Right lobe of liver (tissue), 6 donors: ENCODE measurements at regions not wholly inside any gene's neighbourhood (a gene's known extent, or its start where the extent isn't known, plus 50 kb on each side); places are given as distances from the start of the nearest gene placed in this dataset.
"Not testable (repeated sequence)": the region's sequence is repeated elsewhere in the genome, so short reads cannot be mapped to it uniquely, and the experiment has no call there.

Source experiments
- ATAC-seq, 4 donors: fragments of 200-7000 bp; cut with Tn5 transposase; one replicate each; pipeline ENCODE4 v1.9.1; 2020; ENCODE audit warnings: mild to moderate bottlenecking in 4 of 4, moderate library complexity in 4 of 4
- DNase-seq, 3 donors: peaks; one replicate each; pipeline ENCODE4 v3.0.0-alpha.2; 2020
- H3K27ac ChIP-seq, 3 donors: fragments of 200-600 bp; one replicate each; pipeline ENCODE4 v1.8.0; 2022
- H3K27me3 ChIP-seq, 2 donors: fragments of 200-600 bp; one replicate each; pipeline ENCODE4 v1.8.0; 2022
- H3K36me3 ChIP-seq, 4 donors: fragments of 200-600 bp; sonication (generic) in 1 of 4; one replicate each; pipeline versions ENCODE4 v1.5.1 to v1.8.0; 2017 to 2022; ENCODE audit warnings: control low read depth in 1 of 4
- H3K4me1 ChIP-seq, 4 donors: fragments of 200-600 bp; sonication (generic) in 1 of 4; one replicate each; pipeline versions ENCODE4 v1.5.1 to v1.8.0; 2017 to 2022; ENCODE audit warnings: control low read depth in 1 of 4
- H3K4me3 ChIP-seq, 3 donors: fragments of 200-600 bp; one replicate each; pipeline ENCODE4 v1.8.0; 2022
- H3K9me3 ChIP-seq, 4 donors: fragments of 200-600 bp; sonication (generic) in 1 of 4; one replicate each; pipeline versions ENCODE4 v1.5.1 to v1.8.0; 2017 to 2022; ENCODE audit warnings: control low read depth in 1 of 4
- CTCF ChIP-seq, 4 donors: fragments of 200-600 bp in 3 of 4; fragments of 450-650 bp in 1 of 4; IDR thresholded peaks; one replicate each; pipeline versions ENCODE4 v1.5.1 to v1.8.0; 2016 to 2022; ENCODE audit warnings: antibody characterized with exemption in 4 of 4, mild to moderate bottlenecking in 2 of 4
- POLR2A ChIP-seq: fragments of 450-650 bp; IDR thresholded peaks from one replicate; pipeline ENCODE4 v1.6.1; 2017; ENCODE audit warnings: antibody characterized with exemption, mild to moderate bottlenecking
- WGBS: methylation state at CpG from one replicate; pipeline ENCODE4 v1.1.6; 2018; ENCODE audit warnings: low coverage, low lambda C conversion rate; ENCODE audit not compliant: insufficient coverage; ENCODE audit errors: missing lambda C conversion rate; 5-methylcytosine and 5-hydroxymethylcytosine counted together
- intact Hi-C, 2 donors: fragments of 100-400 bp; cut with DNase I; formaldehyde crosslinking; loops; one replicate each; pipeline versions ENCODE4 v1.11.2 to v1.14.1; 2022
- donor health status: DM: no; HTN: yes; CAD: no.
- donor health status: DM: no; HTN: no; CAD: no.
- donor health status: DM: no; HTN: no; CAD: no.
- donor health status: DM: no; HTN: yes; CAD: no.
- donor health status: DM: no; HTN: yes; CAD: no.

GRCh38 chr3:137572931-137573330 lies 191.2 kb upstream of the SOX14 start:
- DNase-seq (no peak), ATAC-seq (no peak)
- 26% methylated on average over 3 of the region's 3 CpGs for WGBS
- no peaks in the 10 kb centered on the region for H3K4me1 ChIP-seq
- H3K9me3 ChIP-seq, result no peaks in the 10 kb centered on the region
- TF ChIP-seq CTCF (IDR thresholded peaks at IDR 0.05) (no peak), POLR2A (no peak)
- H3K27ac ChIP-seq, result no peak overlapping the region
- no peaks in the 10 kb centered on the region for H3K27me3 ChIP-seq
- no peaks in the 10 kb centered on the region for H3K36me3 ChIP-seq
- no peak overlapping the region for H3K4me3 ChIP-seq
- intact Hi-C loops, result no loop called here

GRCh38 chr3:137582484-137582883 lies 181.6 kb upstream of the SOX14 start:
- H3K4me1 ChIP-seq, result no peaks in the 10 kb centered on the region
- no peaks in the 10 kb centered on the region for H3K36me3 ChIP-seq
- ATAC-seq (no peak), DNase-seq (no peak)
- H3K9me3 ChIP-seq, result no peaks in the 10 kb centered on the region
- H3K27me3 ChIP-seq, result no peaks in the 10 kb centered on the region
- TF ChIP-seq CTCF (IDR thresholded peaks at IDR 0.05), result no peak
- H3K27ac ChIP-seq, result no peak overlapping the region
- no peak overlapping the region for H3K4me3 ChIP-seq
- intact Hi-C loops, result no loop called here
- WGBS, result 30% methylated on average over 1 of the region's 1 CpG

- no peak overlapping the region for H3K27ac ChIP-seq
- TF ChIP-seq POLR2A (no peak), CTCF (IDR thresholded peaks at IDR 0.05) (no peak)
- WGBS, result 40% methylated on average over 2 of the region's 2 CpGs
- ATAC-seq (no peak), DNase-seq (no peak)
- H3K9me3 ChIP-seq, result no peaks in the 10 kb centered on the region
- H3K27me3 ChIP-seq, result no peaks in the 10 kb centered on the region
- intact Hi-C loops, result no loop called here
- H3K4me3 ChIP-seq, result no peak overlapping the region
- H3K36me3 ChIP-seq, result no peaks in the 10 kb centered on the region
- H3K4me1 ChIP-seq, result no peaks in the 10 kb centered on the region
Measured at GRCh38 chr3:137583256-137583655, 180.9 kb upstream of the SOX14 start.

GRCh38 chr3:137588871-137589270 lies 175.2 kb upstream of the SOX14 start:
- H3K9me3 ChIP-seq, result no peaks in the 10 kb centered on the region
- H3K36me3 ChIP-seq, result no peaks in the 10 kb centered on the region
- H3K4me3 ChIP-seq, result no peak overlapping the region
- no peak for DNase-seq
- 62% methylated on average over 5 of the region's 6 CpGs for WGBS
- no peaks in the 10 kb centered on the region for H3K27me3 ChIP-seq
- intact Hi-C loops, result no loop called here
- H3K4me1 ChIP-seq, result no peaks in the 10 kb centered on the region
- TF ChIP-seq CTCF (IDR thresholded peaks at IDR 0.05), result no peak
- TF ChIP-seq POLR2A, result no peak
- no peak overlapping the region for H3K27ac ChIP-seq
- no peak for ATAC-seq

GRCh38 chr3:137595415-137595814 lies 168.7 kb upstream of the SOX14 start:
- H3K9me3 ChIP-seq, intact Hi-C loops, ATAC-seq, H3K36me3 ChIP-seq, H3K27ac ChIP-seq, H3K4me1 ChIP-seq, H3K27me3 ChIP-seq, H3K4me3 ChIP-seq, DNase-seq: not testable (repeated sequence)
- 62% methylated on average over 4 of the region's 4 CpGs for WGBS
